Anterior cingulate cortex (tissue), 58 donors: ENCODE measurements at regions not wholly inside any gene's neighbourhood (a gene's known extent, or its start where the extent isn't known, plus 50 kb on each side); places are given as distances from the start of the nearest gene placed in this dataset.
"Not testable (repeated sequence)": the region's sequence is repeated elsewhere in the genome, so short reads cannot be mapped to it uniquely, and the experiment has no call there.

ENCODE experiments used
- DNase-seq, 58 donors: peaks; one replicate each; lab custom pipeline; 2025; lab: John Stamatoyannopoulos, UW

GRCh38 chr12:68387338-68387737 is 55.2 kb upstream of the MDM1 start:
- no peak for DNase-seq

GRCh38 chr12:68389305-68389704 is 57.1 kb upstream of the MDM1 start:
- DNase-seq: no peak

GRCh38 chr12:68391937-68392336 is 59.8 kb upstream of the MDM1 start:
- DNase-seq: no peak

GRCh38 chr12:68392376-68392775 is 60.2 kb upstream of the MDM1 start:
- DNase-seq: no peak

- DNase-seq: no peak
Measured at GRCh38 chr12:68393417-68393816, 61.3 kb upstream of the MDM1 start.

- no peak for DNase-seq
Measured at GRCh38 chr12:68397566-68398158, 65.5 kb upstream of the MDM1 start.

- DNase-seq: not testable (repeated sequence)
Measured at GRCh38 chr12:68398689-68399088, 66.5 kb upstream of the MDM1 start.

GRCh38 chr12:68400226-68400829 is 68.2 kb upstream of the MDM1 start:
- DNase-seq: no peak

- no peak for DNase-seq
Measured at GRCh38 chr12:68402422-68402821, 70.3 kb upstream of the MDM1 start.

GRCh38 chr12:68403296-68403695 is 71.1 kb upstream of the MDM1 start:
- DNase-seq: no peak

GRCh38 chr12:68403711-68404110 is 71.5 kb upstream of the MDM1 start:
- DNase-seq: no peak

GRCh38 chr12:68405343-68405781 is 73.2 kb upstream of the MDM1 start:
- DNase-seq: no peak

- DNase-seq: peak in 53 of 58 donors; percentile 3 to 69 (median 40)
Measured at GRCh38 chr12:68406134-68406576, 74.0 kb upstream of the MDM1 start.

- DNase-seq: no peak
Measured at GRCh38 chr12:68406911-68407310, 74.7 kb upstream of the MDM1 start.

- no peak for DNase-seq
Measured at GRCh38 chr12:68410018-68410660, 78.0 kb upstream of the MDM1 start.

- no peak for DNase-seq
Measured at GRCh38 chr12:68411371-68411770, 79.2 kb upstream of the MDM1 start.

GRCh38 chr12:68414988-68415387 is 82.8 kb upstream of the MDM1 start:
- DNase-seq: no peak

- no peak for DNase-seq
Measured at GRCh38 chr12:68416350-68416749, 84.2 kb upstream of the MDM1 start.

GRCh38 chr12:68416826-68417225 is 84.7 kb upstream of the MDM1 start:
- DNase-seq: no peak

GRCh38 chr12:68418137-68418460 is 85.9 kb upstream of the MDM1 start:
- DNase-seq: no peak

GRCh38 chr12:68420225-68421010 is 88.3 kb upstream of the MDM1 start:
- peak in 11 of 58 donors; percentile 0 to 36 (median 6) for DNase-seq
